HG03025 (cell line): ENCODE measurements at regions not wholly inside any gene's neighbourhood (a gene's known extent, or its start where the extent isn't known, plus 50 kb on each side); places are given as distances from the start of the nearest gene placed in this dataset.

ENCODE experiments used
- ATAC-seq: cut with Tn5 transposase; IDR thresholded peaks from one replicate; pipeline ENCODE4 v1.9.1; 2021; ENCODE audit warnings: mild to moderate bottlenecking, moderate library complexity; ENCODE audit not compliant: unreplicated experiment, low FRiP score

DNA sequence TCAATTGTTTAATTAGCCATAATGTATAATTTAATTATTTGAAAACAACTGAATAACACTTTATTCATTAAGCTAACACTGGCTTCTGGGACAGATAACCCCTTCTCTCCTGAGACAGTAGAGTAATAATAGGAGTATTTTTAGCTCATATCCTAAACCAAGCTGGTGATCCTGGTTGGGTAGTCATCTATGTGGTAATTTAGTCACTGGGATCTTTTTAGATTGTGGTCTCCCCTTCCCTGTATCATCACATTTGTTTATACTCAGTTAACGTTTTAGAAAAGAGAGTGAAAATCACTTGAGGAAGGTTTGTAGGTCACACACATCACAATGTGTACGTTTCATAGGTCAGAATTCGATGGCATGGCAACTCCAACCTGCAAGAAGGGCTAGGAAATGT lies 1356.6 kb upstream of the ADGRL2 start:
- no peak for ATAC-seq

GRCh38 chr1:80441664-80442063 lies 1359.1 kb upstream of the ADGRL2 start:
- ATAC-seq = no peak

DNA sequence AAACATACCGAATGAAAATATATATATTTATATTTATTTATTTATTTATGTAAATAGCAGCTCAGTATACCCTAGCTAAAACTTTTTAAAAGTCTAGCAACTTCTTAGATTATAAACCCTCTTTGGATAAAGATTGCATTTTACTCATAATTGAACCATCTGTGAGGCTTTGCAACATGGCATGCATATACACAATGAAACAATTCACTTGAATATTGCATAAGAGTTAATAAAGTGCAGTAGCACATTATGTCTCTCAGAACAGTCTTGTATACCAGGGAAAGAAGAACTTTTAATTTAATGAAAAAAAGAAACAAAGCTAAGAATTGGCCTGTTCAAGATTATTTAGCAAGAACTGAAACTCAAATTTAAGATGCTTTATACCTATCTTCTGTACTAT lies 1363.9 kb upstream of the ADGRL2 start:
- ATAC-seq = no peak

GRCh38 chr1:80427881-80428280 lies 1372.9 kb upstream of the ADGRL2 start:
- no peak for ATAC-seq

DNA sequence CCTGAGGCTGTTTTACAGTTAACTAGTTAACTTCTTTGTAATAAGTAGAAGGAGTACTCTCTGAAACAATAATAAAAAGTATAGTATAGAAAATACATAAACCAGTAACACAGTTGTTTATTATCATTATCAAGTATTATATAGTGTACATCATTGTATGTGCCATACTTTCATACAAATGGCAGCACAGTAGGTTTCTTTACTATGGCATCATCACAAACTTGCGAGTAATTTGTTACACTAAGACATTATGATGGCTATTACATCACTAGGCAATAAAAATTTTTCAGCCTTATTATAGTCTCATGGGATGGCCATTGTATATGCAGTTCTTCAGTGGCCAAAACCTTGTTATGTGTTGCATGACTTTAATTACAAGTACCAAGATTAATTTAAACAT lies 1376.5 kb upstream of the ADGRL2 start:
- ATAC-seq = no peak

- ATAC-seq = no peak
These were observed 1382.6 kb upstream of the ADGRL2 start for GRCh38 chr1:80418134-80418533.

DNA sequence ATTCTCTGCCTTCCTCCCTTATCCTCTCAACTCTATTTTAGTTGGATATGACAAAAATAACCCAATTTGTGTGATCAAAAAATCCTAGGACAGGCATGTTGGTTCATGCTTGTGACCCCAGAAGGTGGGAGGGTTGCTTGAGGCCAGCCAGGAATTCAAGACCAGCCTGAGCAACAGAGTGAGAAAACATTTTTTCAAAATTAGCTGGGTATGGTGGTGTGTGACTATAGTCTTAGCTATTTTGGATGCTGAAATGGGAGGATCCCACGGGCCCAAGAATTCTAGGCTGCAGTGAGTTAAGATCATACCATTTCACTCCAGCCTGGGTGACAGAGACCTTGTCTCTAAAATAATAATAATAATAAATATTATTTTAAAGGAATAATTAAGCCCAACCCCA lies 1383.1 kb upstream of the ADGRL2 start:
- no peak for ATAC-seq

- ATAC-seq = no peak
These were observed 1386.8 kb upstream of the ADGRL2 start for GRCh38 chr1:80413969-80414368.

GRCh38 chr1:80410233-80410632 lies 1390.5 kb upstream of the ADGRL2 start:
- no peak for ATAC-seq

- ATAC-seq = no peak
These were observed 1397.0 kb upstream of the ADGRL4 start for GRCh38 chr1:80403471-80403893.

DNA sequence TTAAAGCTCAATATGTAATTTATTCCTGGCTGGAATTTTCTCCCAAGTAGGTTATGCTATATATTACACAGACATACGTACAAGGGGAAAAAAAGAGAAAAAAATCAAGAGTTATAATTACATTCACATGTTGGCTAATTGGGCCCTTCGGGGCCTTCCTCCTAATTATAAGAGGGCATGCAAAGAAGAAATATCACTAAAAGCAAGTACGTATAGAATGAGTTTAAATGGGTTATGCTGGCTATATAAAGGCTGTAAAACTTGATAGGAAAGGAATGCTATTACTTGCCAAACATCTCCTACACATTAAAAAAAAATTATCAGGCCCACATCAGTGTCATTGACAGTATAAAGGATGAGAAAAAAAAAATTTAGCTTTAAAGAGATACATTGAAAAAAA lies 1396.1 kb upstream of the ADGRL4 start:
- ATAC-seq = no peak

DNA sequence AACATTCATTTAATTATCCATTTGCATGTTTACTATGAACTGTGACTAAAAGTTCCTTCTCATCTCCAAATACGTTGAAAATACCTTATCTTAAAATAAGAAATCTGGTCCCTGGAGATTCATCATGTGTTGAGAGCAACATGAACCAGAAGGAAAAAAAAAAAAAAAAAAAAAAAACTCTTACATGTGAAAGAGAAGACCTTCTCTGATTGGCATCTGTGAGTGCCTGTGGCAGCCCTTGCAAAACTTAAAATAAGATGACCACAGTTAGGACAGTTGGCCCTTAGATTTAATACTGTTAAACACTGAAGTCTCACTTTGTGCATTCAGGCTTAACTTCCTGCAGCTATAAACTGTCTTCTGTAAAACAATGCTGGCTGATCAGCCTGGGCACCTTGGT lies 1395.2 kb upstream of the ADGRL4 start:
- ATAC-seq = no peak

DNA sequence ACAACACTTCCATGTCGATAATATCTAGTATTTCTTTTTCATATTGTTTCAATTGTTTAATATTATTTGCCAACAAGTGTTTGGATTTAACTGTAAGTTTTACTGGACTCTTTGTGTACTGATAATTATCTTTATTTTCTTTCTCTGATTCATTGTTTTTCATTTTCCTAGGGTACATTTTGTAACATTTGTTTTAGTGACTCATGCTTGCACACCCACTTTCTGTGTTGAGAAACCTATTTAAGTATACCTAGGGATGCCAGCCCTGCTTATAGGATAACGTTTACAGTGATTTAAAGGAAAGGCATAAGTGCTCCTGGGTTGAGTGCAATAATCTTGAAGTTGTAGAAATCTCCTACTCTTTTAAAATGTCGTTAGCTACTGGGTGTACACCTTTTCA lies 1386.0 kb upstream of the ADGRL4 start:
- ATAC-seq = no peak

DNA sequence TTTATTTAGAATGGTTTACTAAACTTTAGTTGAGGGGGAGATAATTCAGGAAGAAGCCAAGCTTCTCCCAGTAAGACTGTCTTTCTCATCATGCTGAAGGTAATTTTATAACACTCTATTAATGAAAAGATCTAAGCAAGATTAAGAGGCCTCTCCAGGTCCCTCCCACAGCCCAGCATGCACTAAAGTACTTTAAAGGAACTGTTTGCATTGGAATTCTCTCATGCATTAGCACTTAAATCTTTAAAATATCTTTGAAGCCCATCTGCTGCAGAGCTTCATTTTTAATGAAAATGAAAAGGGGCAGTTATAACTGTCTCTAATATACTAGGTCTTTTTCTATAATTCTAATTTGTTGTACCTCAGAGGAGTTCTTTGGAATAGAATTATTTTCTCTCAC lies 1379.1 kb upstream of the ADGRL4 start:
- ATAC-seq = no peak

GRCh38 chr1:80384959-80385358 lies 1378.4 kb upstream of the ADGRL4 start:
- ATAC-seq = no peak

DNA sequence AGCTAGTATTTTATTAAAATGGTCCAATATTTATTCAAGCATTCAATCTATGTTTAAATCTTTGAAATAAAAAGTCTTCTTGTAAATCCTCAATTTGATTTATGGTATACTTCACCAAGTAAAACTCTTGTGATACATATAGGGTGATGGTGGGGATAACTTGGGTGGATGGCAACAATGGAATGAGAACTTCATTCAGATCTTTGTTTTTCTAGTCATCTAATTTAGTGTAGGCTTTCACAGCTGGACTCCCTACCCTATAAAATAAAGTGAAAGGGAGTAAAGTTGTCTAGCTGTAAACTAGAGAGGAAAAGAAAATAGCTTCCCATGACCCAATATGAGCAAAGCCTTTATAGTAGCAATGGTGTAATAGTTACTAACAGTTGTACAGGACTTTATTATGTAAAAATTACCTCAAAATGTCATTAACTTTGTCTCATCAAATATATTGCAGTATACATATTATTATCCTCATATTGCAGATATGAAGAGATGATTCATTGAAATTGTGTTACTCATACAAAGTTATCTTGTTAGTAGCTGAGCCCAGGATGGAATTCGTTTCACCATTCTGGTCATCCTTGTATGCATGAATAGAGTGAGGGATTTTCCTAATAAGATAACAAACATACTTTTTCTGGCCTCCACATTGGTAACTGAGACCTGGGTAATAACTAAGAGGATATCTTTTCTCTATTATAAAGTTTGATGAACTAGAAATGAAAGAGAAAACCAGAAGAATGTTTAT lies 1377.7 kb upstream of the ADGRL4 start:
- no peak for ATAC-seq

DNA sequence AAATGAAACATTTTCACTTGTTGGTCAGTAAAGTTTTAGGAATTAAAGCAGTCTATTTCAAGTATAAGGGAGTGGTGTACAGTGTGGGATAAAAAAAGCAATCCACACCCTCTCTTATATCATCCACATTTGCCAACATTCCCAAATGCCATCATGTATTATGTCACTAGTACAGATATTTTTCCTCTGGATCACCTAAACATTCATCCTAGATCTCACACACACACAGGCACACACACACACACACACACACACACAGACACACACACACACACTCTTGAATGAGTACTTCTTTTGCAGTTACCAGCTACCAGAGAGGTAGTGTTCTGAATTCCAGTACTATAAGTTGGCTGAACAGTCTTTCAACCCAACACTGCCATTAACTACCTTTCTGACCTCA lies 1369.1 kb upstream of the ADGRL4 start:
- ATAC-seq = no peak

- ATAC-seq = no peak
These were observed 1368.6 kb upstream of the ADGRL4 start for GRCh38 chr1:80375109-80375508.

- ATAC-seq = no peak
These were observed 1363.2 kb upstream of the ADGRL4 start for GRCh38 chr1:80369780-80370179.

DNA sequence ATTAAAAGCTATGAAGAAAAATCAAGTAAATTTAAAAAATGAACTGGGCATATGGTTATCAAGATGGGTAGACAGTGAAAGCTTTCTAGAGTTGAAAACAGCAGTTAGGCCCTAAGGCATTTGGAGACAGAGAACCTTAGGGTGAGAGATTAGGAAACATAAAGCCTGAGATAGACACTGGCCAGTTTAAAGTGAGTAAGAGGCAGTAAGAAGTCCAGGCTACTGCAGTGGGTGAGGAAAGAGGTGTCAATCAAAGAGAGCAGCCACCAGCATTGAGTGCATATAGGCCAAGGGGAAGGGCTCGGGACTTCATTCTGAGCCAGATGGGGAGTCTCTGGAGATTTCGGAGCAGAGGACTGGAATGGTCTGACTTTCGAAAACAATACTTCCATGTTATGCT lies 1360.5 kb upstream of the ADGRL4 start:
- no peak for ATAC-seq

DNA sequence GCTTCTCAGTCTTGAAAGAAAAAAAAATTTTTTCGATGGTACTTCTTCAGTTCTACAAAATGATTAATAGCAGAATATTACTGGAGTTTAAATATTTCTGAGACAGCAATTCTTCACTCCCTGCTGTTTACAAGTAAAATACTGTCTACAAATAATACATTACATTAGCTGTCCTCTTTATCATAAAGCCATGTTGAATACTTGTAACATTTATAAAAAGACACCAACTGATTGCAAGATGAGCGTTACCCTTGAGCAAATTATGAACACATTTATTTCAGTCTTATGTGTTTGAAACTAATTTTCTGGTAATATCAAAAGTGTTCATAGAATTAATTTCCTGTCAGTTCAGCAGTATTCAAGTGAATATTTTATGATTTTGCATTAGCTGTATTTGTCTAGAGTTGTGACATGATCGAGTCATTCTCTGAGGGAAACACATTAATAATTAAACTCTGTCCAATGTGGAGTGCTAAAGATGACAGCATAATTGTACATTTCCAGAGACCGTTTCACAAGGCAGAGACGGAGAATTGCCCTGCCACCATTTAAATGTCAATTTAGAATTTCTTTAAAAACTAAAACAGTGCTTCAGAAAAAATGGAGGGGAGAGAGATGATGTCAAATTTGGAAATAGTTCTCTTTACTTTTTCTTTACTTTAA lies 1359.0 kb upstream of the ADGRL4 start:
- no peak for ATAC-seq
